GM10266 (cell line): ENCODE measurements at regions not wholly inside any gene's neighbourhood (a gene's known extent, or its start where the extent isn't known, plus 50 kb on each side); places are given as distances from the start of the nearest gene placed in this dataset.

ENCODE experiments used
- DNase-seq: peaks from one replicate; pipeline ENCODE4 v3.0.0; 2012; ENCODE audit errors: extremely low spot score
- CTCF ChIP-seq: IDR thresholded peaks from 2 replicates; pipeline ENCODE4 v1.5.1; 2012; ENCODE audit warnings: mild to moderate bottlenecking, low read depth; ENCODE audit not compliant: control insufficient read depth, insufficient read depth; ENCODE audit errors: missing control alignments

- TF ChIP-seq CTCF, result no peak
- DNase-seq, result no peak
These were observed 56.5 kb upstream of the STT3B start for GRCh38 chr3:31476209-31476608.

GRCh38 chr3:31479431-31479830 lies 53.3 kb upstream of the STT3B start:
- no peak for DNase-seq

GRCh38 chr3:31481697-31482096 lies 51.0 kb upstream of the STT3B start:
- DNase-seq, result no peak
- no peak for TF ChIP-seq CTCF

More at GRCh38 chr3:31479431-31479830, 53.3 kb upstream of the STT3B start:
- no peak for TF ChIP-seq CTCF

GRCh38 chr3:31482493-31483200 lies 50.1 kb upstream of the STT3B start:
- no peak for TF ChIP-seq CTCF
- DNase-seq, result no peak
